GM19240 (cell line): ENCODE measurements at regions not wholly inside any gene's neighbourhood (a gene's known extent, or its start where the extent isn't known, plus 50 kb on each side); places are given as distances from the start of the nearest gene placed in this dataset.

Experiments
- DNase-seq: peaks from one replicate; pipeline ENCODE4 v3.0.0; 2011; ENCODE audit warnings: low spot score; ENCODE audit not compliant: insufficient read length

- no peak for DNase-seq
Observed at GRCh38 chr10:78358982-78359381, 325.3 kb downstream of the RPS24 start.

DNA sequence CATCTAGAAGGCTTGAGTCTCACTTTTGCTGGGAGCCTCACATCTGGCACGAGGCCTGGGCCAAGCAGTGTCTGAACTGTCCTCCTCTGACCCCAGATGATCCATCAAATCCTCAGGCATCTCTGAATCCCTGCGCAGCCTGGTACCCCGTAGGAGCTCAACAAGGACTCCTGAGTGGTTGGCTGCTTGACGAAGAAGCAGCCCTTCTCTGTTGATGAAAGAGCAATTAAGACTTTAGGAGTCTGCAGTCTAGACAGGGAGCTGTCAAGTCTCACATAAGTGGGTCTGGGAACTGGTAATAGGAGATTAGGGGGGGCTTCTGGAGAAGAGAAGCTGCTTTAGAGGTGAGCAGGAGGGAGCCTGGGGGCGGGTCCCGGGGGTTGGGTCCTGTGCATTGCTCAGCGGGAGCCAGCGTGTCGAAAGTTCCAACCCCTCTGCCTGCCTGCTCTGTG, 326.0 kb downstream of the RPS24 start:
- no peak for DNase-seq

DNA sequence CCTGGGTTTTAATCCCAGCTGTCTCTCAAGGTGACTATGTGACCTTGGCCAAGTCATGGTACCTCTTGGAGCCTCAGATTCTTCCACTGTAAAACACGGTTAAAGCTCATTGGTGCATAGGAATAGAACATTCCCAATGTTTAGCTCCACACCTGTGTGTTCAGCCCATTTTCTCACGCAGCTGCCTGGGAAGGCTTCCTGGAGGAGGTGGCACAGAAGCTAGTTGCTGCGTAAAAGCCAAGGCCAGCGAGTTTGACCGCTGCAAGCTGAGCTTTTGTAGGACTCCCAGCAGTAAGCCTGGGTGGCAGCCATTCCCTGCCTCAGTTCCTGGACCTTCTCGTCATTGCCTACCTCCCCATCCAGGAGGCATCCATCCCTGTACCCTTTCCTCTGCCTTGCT, 326.6 kb downstream of the RPS24 start:
- no peak for DNase-seq

GRCh38 chr10:78361031-78361430, 327.4 kb downstream of the RPS24 start:
- DNase-seq: no peak

DNA sequence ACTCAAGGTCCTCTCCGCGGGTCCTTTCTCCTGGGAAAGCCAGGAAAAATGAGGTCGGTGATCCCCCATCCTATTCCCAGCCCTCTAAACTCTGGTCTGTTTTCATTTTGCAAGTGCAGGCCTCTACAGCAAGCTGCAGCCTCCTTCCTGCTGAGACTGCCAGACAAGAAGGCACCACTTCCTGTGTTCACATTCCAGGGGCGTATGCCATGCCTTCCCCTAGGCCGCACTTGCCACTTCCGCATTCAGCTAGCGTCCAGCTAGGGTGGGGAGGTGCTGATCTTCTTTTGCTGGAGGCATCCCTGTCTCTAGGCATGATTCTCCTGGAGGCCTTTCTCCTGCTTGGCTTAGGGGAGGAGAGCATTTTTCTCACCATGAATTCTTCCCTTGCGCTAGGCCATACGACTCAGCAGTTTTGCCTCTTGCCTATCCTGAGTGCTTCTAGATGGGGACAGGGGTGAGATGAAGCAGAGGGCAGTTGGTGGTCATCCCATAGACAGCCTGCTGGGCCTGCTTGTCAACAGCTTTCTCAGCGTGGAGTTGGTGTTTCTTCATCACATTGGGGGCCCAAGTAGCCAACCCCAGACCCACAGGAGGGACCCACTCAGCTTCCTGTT, 328.9 kb downstream of the RPS24 start:
- DNase-seq: no peak

- DNase-seq: no peak
Observed at GRCh38 chr10:78363190-78363589, 329.5 kb downstream of the RPS24 start.

DNA sequence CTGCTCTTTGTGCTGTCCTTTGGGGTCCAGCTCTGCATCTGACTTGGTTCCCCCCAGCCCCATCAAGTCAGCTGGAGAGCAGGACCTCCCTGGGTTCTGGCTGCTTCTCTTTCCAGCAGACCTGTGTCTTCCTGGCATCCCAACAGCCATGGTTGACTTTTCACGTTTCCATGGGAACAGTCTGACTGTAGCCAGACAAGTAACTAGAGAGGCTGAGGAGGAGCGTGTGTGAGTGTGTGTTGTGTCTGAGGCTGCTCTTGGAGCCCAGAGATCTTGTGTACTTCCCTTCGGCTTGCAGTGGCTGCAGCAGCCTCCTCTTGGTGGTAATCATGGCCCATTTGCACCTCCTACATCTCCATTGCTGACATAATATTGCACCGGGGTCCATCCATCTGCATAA, 332.0 kb downstream of the RPS24 start:
- no peak for DNase-seq

- no peak for DNase-seq
Observed at GRCh38 chr10:78366663-78367411, 333.2 kb downstream of the RPS24 start.

DNA sequence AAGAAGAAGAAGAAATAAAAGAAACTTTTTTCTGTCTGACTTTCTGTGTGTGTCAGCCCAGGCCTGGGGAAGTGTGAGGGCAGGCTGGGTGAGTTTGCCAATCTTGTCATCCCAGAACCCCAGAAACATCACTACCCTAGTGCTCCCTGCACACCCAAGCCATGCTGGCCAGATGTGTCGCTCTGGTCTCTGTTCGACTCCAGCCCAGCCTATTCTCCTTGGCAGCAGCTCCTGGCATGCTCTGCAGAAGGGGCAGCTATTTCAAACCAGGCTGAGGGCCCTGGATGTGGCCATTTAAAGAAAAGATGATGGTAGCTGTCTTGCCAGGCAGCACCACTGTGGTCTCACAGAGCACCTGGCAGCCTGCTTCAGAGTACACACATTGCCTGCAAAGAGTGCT, 334.1 kb downstream of the RPS24 start:
- no peak for DNase-seq

- no peak for DNase-seq
Observed at GRCh38 chr10:78371136-78371535, 337.5 kb downstream of the RPS24 start.

DNA sequence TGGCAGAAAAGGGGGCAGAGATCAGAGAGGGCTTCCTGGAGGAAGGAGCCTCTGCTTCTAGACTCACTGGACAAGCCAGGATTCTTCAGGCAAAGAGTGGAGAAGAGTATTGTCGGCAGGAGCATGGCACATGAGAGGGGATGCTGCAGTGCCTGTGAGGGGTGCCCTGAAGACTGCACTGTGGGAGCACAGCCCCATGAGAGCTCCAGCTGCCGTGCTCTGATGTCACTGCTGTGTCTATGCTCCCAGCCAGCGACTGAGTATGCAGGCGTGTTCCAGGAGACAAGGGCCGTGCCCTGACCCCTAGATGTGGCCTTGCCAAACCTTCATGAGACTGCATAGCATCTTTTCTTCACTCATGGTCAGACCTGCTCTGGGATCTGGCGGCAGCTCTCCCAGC, 339.1 kb downstream of the RPS24 start:
- no peak for DNase-seq

DNA sequence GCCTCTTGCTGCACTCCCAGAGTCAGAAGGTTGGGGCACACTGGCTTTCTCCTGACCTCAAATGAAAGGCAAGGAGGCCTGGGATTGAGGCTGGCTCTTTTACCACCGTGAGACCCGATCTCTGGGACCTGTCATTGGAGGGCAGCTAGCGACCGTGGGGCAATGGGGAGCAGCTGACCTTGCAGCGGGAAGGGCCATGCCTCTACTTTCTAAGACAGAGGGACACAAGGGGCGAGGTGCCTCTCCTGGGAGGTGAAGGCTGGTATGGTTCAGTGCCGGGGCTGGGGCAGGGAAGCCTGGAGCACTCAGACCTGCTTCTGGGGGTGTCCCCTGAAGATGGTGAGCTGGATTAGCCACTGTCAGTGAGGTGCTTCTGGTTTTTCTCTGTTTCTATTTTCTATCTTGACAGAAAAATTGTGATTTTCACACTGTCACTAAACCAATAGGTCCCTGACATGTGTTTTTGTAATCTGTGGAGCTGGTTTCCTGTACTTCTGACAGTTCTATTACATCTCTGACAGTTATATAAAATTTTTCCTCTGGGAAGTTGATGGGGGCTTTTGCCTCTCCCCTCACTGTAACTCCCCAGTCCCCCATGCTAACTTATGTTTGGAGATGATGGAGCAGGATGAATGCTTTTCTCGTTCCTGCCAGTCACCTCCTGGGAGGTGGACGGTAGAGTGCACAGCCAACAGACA, 340.8 kb downstream of the RPS24 start:
- DNase-seq: no peak

GRCh38 chr10:78375854-78376785, 342.5 kb downstream of the RPS24 start:
- no peak for DNase-seq

GRCh38 chr10:78377356-78377755, 343.7 kb downstream of the RPS24 start:
- DNase-seq: no peak

- DNase-seq: no peak
Observed at GRCh38 chr10:78378192-78378591, 344.5 kb downstream of the RPS24 start.

DNA sequence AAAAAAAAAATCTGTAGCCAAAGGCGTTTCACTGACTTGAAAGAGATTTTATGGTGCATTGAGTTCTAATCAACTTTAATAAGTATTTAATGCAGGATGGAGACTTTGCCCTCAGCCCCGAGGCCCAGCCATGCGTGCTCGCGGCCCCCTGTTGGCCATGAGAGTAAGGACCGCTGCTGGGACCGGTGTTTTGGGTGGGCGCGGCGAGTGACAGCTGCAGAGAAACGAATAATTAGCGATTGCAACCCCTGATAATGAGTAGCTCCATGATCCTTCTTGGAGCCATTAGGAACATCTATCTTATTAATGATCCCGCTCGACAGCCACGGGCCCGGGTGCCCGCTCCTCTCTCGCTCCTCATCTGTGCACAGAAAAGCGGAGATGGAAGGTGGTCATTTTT, 347.4 kb downstream of the RPS24 start:
- DNase-seq: no peak

- no peak for DNase-seq
Observed at GRCh38 chr10:78382047-78382446, 348.4 kb downstream of the RPS24 start.

DNA sequence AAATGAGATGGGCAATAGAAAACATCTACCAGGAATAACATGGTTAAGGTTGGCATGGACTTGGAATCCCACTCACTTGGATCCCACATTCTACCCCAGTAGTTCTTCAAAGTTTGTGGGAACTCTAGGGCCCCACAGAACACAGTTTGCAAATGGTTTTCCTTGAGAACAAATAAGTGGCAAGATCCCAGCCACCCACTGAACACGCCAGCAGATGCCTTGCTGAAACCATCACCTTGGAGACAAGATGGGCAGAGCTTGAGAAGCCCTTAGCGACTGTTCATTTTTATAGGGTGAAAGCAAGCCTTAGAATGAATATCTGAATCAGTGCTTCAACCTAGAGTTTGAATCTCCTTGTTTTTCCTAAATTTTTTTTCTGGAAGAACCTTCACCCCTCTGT, 349.1 kb downstream of the RPS24 start:
- no peak for DNase-seq

DNA sequence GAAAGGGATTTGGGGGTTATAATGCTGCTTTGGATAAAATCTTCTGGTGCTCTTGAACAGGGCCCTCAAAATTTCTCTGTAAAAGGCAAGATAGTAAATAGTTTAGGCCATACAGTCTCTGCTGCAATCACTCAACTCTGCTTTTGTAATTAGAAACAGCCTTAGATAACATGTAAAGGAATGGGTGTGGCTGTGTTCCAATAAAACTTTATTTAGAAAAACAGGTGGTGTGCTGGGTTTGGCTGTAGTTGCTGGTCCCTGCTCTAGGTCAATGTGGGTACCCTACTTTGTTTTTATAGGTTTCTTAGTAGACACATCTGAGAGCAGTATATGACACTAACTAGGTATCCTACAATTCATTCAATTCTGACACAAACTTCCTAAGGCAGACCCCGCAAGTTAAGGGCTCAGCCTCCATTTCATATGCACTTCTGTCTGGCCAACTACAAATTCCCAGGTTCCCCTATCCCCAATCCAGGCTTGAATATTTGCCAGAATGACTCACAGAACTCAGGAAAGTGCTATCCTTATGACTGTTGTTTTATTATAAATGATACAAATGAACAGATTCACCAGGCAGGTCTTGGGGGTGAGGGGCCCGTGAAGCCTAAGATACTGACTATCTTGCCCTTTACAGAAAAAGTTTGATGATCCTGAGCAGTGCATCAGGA, 349.9 kb downstream of the RPS24 start:
- DNase-seq: no peak

GRCh38 chr10:78384049-78384431, 350.4 kb downstream of the RPS24 start:
- DNase-seq: no peak

GRCh38 chr10:78385599-78385998, 351.9 kb downstream of the RPS24 start:
- DNase-seq: no peak
